HG02623 (cell line): ENCODE measurements at regions not wholly inside any gene's neighbourhood (a gene's known extent, or its start where the extent isn't known, plus 50 kb on each side); places are given as distances from the start of the nearest gene placed in this dataset.

Experiments
- ATAC-seq: cut with Tn5 transposase; IDR thresholded peaks from one replicate; pipeline ENCODE4 v1.9.1; 2021; ENCODE audit warnings: moderate library complexity; ENCODE audit not compliant: unreplicated experiment

DNA sequence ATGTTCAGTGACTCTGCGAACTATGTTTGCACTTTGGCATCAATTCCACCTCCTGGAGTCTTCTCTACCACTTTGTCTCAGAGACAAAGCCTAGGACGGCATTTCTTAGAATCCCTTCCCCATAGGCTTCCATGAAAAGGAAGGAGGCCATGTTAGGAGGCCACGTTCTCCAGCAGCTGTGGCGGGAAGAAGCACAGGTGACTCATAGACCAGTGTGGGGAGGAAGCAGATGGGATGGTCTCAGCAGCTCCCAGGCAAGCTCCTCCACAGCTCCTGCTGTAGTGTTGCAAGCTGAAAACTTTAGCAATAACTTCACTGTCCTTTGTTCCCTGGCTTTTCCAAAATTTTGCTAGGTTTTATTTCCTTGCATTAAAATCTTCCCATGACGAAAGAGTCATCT, 781.3 kb upstream of the ID2 start:
- ATAC-seq: no peak

DNA sequence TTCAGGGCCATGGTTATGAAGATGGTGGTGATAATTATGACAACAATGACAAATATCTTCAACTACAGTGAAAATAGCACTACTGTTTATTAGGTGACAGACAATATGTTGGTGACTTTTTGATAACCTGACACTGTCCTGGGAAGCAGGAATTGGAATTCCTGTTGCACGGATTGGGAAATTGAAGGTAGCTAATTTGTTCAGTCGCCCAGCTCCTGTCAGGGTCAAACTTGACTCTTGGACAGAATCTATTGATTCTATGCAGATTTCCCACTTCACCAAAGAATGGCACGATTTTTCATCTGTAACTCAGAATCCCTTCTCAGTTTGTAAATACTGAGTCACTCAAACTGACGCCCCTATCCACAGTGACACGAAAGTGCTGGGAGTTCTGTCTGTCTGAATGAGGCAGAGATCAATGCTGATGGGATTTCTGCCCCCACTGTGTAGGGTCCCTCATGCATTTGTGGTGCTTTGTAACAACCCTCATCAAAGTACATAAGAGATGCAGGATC, 779.5 kb upstream of the ID2 start:
- ATAC-seq: no peak

DNA sequence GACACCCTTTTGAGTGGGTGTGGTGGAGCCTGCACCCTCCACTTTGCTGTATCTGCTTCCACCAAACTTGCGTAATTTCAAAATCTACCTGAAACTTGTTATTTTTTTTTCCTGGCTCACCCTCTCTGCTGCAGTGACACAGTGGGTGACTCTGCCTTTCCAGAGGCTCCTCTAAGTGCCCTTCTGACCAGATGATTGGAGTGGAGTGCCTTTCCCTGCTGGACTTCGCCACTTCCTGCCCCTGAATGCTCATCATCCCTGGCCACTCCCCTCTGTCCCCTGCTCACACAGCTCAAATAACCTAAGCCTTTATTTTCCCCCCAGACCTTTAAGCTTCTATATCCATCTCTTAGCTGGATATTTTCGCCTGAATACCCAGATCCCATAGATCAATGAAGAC, 777.5 kb upstream of the ID2 start:
- no peak for ATAC-seq

DNA sequence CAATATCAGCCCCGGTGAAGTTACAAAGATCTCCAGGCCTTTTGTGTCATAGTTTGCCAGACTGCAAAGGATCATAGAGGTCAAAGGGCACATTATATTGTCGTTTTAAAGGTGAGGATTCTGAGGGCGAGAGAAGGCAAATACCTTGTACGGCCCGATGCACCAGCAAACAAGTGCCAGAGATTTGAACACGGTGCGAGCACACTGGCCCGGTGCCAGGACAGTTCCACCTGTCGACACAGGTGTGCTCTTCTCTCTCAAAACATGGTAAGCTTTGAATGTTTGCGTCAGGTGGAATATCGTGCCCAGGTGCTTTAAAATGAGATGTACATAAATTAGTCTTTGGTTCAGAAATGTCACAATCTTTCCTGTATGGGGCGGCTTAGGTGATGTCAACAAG, 776.1 kb upstream of the ID2 start:
- no peak for ATAC-seq

DNA sequence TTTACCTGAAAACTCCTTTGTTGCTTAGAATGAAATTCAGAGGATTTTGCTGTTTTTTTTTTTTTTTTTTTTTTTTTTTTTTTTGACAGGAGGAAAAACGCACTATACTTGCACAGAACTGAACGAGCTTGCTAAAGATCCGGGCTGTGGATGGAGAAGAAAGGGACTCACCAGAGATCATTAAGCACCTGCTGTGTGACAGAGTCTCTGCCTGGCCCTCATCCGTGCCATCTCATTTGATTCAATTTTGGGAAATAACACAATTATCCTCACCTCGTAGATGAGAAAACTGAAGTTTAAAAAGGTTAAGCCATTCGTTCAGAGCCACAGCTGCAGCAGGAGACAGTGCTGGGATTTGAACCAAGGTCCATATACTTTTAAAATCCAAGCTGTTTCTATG, 775.4 kb upstream of the ID2 start:
- ATAC-seq: no peak

DNA sequence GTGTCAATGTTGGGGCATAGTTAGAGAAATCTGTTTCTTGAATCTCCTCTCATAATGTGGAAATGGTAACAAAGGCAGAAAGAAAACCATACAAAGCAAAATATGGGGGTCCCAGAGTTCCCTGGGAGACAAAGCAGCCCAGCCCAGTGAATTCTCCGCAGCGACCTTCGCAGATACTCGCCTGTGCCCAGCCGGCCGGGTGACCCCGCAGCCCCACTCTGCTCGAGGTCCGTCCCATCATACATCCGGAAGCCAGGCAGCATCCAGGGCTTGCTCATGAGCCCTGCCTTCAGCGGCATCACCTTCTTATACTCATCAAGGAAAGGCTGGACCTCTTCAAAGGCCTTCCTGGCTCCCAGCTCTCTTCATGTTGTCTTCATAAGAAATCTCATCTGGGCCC, 774.8 kb upstream of the ID2 start:
- ATAC-seq: no peak

DNA sequence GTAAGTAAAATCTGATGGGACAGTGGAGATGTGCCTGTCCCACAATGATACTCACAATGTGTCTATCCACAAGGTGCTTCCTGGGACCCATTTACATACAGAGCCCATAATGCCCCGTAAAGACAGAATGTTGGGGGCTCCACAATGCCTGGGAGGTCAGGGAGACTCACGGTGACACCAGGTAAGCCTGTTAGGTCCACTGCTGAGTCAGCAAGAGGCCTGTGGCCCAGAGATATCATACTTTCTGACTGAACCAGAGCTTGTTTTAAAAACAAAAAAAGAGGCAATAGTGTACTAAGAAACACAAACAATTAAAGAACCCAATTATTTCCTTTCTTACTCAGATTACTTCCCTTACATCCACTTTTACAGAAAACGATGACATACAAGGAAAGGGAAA, 771.1 kb upstream of the ID2 start:
- no peak for ATAC-seq

DNA sequence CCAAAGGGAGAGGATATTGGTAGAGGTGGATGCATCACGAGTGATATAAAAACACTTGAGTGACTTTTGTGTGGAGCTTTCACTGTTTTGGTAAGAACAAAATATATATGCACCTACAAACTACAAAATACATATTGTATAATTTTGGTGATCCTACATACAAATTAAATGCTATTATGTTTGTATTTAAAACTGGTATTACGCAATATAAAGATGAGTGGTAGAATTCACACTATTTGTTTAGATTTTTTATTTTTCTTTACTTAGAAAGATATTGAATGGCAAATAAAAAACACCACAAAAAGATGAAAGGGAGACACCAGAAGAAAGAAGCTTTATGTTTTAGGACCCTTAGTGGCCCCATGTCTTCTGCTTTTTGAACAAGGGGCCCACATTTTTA, 770.7 kb upstream of the ID2 start:
- ATAC-seq: no peak

DNA sequence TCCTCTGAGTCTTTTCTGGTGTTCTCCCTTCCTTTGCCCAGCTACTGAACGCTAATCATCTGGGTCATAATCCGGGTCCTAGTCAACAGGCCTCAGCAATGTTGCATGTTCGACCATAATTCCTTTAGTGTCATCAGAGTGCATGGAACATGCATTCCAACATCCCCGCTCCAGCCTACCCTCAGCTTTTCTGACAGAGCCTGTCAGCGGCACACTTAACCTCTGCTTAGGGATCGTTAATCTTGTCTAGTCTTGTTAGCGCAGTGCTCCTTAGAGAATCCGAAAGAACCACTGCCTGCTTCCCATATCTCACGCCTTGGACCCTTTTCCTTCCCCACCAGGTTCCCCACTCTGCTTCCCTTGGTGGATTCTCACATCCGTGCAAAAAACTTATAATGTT, 767.9 kb upstream of the ID2 start:
- ATAC-seq: no peak

DNA sequence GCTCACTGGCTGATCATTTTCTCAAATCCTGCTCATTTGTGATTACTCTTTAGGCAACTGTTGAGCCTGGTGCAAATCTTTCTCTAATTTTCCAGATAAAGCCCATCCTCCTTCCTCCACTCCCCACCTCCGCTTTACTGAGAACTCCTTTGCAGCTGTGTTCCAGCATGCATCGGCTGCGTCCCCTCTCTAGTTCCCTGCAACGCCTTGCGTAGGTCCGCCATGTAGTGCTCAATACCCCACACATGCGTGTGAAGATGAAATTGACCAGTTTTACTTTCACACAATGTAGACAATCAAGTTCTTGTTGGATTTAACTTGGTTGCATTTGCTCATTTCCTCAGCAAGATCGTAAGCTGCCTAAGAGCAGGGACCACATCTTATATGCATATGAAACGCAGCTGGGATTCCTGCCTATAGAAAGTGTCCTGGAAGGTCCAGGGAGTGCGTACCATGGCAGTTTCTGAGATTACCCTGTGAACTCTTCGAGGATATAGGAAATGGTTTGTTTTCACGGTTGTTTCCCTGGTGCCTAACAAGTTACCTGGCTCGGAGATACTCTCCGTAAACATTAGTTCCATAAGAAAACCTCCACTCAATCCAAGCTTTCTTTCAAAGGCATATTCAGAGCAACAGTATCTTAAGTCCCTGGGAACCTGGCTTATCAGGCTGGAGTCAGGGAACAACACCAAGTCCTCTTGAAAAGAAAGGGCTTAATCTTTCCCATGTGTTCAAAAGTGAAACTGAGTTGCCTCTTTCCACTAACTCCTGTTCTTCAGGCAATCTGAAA, 766.4 kb upstream of the ID2 start:
- no peak for ATAC-seq

DNA sequence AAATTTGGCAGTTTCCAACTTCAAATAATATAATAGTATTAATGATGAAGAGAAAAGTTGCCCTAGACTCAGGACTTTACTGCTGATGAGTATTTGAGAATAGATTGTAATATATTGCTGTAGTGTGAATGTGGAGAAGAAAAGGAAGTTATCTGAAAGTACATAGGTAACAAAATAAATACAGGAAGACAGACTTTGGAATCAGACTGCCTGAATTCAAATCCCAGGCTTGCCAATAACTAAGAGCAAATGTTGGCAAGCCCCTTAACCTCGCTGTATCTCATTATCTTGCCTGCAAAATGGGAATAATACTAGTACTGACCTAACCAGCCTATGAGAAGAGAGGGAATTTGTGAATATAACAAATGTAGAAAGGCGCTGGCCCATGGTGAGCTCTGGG, 765.2 kb upstream of the ID2 start:
- ATAC-seq: no peak

DNA sequence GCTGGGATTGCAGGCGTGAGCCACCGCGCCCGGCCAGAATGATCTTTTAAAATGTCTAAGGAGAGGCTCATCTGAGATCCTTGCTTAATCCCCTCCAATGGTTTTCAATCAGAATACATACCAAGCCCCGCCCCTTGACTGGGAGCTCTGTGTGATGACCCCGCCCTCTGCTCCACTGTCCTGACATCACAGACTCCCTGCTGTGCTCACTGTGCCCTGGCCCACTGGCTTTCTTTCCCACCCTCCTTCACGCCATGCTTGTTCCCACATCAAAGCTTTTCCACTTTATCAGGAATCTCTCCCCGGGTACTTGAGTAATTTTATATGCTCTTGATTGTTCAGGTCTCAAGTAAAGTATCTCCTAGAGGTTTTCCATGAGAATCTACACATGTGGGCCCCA, 762.3 kb upstream of the ID2 start:
- no peak for ATAC-seq

DNA sequence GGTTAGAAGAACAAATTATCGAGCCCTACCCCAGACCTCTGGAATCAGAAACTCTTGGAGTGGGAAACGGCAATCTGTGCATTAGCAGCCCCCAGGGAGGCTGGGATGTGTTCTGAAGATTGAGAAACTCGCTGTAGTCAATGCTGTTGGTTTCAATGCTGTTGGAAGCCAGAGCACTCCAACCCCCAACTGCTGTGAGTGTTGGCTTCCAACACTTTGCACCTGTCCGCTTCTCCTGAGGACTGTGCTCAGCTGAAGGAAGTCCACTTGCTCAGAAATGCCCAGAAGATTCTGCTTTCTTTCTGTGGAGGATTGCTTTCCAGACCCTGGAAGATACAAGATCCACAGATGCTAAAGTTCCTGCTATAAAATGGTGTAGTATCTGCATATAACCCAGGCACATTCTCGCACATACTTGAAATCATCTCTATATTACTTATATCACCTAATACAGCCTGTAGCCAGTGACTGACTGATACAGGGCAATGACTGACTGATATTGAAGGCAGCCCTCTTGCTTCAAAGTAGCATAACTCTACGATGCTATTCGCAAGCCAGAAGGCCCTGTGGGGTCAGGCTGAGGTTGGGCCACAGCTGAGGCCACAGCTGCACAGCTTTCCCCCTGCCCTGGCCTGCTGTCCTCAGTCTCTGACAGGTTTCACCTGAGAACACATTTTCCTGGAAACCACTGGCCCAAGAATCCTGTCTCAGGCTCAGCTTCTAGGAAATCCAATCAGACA, 757.7 kb upstream of the ID2 start:
- ATAC-seq: no peak

DNA sequence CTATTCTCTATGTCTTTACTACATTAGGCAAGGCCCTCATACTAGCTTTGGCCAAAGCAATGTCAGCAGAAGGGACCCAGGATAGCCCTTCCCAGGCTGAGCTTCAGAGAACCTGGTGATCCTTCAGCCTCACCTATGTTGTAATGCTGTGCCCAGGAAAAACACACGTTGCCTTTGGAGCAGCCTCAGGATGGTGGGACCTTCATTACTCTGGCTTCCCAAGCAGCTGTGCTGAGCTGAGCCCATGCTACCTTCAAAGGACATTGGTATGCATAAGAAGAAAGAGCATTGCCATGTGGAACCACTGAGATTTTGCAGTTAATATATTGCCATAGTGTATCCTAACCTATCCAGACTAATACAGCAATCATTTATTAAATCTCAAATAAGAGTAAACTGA, 756.4 kb upstream of the ID2 start:
- no peak for ATAC-seq

DNA sequence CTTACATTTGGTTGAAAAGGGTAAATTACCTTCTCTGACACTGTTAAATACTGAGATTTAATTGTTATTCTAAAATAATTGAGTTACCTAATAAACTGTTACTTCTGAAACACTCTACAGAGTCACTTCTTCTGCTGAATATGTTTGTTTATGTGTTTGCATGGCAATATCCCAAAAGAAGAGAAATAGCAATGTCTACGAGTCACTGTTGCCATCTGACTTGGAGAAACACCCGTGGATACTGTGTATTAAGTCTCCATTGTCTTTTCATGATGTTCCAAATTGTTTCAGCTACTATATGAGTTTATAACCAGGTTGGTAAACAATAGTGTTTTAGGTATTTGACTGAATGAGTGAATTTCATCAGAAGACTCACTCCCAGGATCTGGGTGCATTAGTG, 754.2 kb upstream of the ID2 start:
- ATAC-seq: no peak

DNA sequence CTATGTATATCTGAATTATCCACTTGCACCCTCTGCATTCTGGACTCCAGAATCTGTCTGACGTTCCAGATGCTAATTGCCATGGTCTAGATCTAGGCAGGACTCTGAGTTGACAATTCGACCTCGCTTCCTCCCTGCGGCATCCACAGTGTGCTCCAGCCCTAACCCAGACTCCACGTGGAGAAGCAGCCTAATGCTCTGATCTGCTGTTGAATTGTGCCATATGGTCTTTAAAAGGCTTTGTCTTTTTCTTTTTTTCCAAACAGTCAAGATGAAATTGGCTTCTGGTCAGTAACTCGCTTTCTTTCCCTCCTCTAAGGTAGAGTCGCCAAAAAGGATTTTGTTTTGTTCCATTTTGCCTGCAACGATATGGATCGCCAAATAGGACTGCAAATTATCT, 752.6 kb upstream of the ID2 start:
- ATAC-seq: no peak

DNA sequence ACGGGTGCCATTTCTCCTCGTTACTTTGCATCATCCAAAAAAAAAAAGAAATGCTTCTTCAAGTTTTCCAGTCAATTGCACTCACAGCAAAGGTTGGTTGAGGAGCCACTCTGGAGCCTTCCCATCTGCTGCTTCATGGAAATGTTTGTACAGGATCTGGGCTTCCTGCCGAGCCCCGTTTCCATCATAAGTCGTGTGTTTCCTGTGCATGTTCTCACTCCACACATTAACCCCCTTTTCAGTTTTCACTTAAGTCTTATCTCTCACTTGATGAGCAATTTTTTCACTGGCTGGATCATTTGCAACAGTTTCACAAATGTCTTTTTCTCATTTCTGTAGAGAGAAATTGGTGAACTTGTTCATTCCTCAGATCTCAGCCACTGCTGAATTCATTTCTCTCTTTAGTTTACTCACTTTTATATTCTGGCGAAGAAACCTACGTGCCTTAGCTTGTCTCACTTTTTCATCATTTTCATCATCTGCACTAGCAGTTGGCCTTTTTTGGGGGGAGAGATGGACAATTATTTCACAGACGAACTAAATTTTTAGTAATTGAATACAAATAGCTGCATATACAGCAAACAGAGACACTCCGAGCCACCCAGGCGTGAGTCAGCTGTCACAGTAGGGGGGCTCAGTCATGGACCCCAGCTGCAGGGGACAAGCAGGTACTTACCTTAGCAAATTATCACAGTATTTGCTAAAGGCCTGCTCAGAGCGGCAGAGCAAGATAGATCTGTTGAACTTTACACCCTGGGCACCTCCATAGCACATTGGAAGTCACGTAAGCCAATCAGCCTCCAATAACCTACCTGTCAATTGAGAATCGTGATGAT, 750.8 kb upstream of the ID2 start:
- no peak for ATAC-seq

DNA sequence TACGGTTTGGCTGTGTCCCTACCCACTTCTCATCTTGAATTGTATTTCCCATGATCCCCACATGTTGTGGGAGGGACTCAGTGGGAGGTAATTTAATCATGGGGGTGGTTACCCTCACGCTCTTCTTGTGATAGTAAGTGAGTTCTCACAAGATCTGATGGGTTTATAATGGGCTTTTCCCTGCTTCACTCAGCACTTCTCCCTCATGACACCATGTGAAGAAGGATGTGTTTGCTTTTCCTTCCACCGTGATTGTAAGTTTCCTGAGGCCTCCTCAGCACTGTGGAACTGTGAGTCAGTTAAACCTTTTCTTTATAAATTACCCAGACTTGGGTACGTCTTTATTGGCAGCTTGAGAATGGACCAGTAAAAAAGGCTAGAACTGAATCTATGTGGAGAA, 750.0 kb upstream of the ID2 start:
- ATAC-seq: no peak

DNA sequence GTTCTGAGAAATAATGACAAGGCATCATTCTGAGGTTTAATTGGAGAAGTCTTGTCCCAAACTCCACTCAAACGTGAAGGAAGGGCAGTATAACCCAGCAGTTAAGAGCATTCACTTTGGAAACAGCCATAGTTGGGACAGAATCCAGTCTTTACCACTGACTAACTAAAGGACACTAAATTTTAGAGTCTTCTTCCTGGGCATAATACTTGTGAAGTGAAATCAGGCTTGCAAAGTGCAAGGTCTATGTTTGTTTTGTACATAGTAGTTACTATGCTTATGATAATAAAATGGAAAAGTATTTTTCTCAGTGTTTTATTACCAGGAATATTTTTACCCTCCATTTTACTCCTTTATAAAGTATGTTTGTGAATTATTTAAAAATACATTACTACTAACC, 748.2 kb upstream of the ID2 start:
- no peak for ATAC-seq

DNA sequence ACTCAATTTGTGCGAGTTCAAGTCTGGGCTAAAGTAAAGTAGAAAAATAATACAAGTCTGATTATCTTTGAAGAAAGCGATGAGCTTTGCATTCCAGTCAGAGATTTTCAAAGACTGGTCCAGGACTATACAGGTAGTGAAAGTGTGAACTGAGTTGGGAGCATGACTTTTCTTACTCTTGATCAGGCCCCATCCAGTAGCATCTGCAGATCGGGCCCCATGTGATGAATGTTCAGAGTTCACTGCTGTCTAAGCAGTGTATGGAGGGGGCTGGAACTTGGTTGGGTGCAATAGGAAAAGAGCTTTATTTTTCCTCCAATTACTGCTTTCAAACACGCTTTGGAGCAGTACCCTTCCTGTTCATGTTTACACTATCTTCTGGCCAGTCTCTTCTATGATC, 747.4 kb upstream of the ID2 start:
- no peak for ATAC-seq

DNA sequence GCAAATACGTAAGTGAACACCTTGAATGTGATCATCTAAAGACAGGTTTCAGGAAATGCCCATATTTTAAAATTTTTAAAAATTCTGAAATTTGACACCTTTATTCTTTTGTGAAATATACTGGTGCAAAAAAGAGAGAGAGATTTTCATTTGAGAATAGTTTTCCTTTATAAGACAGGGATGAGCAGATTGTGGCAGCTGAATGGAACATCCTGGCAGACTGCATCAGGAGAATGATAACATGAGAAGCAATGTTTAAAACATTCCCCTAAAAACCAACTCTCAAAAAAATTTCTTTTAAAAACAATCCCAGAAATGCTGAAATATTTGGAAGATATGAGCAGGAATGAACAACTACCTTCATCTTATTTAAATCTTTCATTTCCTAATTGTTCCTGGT, 744.8 kb upstream of the ID2 start:
- ATAC-seq: no peak

DNA sequence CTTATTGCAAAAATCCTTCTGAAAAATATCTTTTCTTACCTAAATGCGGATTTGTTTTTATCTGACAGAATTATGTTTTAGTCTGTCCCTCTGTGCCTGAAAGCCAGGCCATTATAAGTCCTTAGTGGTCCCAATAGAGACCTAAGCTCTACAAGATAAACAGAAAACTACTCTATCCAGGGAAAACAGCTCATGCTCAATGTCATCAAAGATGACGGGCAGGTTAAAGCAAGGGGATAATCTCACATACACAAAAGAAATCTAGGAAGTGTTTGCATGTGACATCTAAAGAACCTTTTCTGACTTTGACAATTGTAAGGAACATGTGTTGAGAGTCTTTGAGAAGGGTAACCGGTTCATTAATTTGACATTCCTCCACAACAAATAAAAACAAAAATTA, 741.1 kb upstream of the ID2 start:
- no peak for ATAC-seq
